ENCODE measurements at regions not wholly inside any gene's neighbourhood (a gene's known extent, or its start where the extent isn't known, plus 50 kb on each side); places are given as distances from the start of the nearest gene placed in this dataset.

- peaks cover 13% of the 10 kb centered on the region for H3K4me1 Mint-ChIP-seq
- H3K27ac Mint-ChIP-seq = no peak overlapping the region
- no peaks in the 10 kb centered on the region for H3K36me3 Mint-ChIP-seq (ENCODE audit: low read depth)
- no peaks in the 10 kb centered on the region for H3K9me3 Mint-ChIP-seq
- no peak overlapping the region for H3K4me3 Mint-ChIP-seq
- ATAC-seq (replicated peaks) = no peak
- H3K27me3 Mint-ChIP-seq = peaks cover 4% of the 10 kb centered on the region
Observed at GRCh38 chr10:4472190-4472904, 353.7 kb upstream of the AKR1E2 start.

GRCh38 chr10:4470231-4470835 is 355.7 kb upstream of the AKR1E2 start:
- no peak overlapping the region for H3K4me3 Mint-ChIP-seq
- H3K9me3 Mint-ChIP-seq = no peaks in the 10 kb centered on the region
- no peak overlapping the region for H3K27ac Mint-ChIP-seq
- H3K4me1 Mint-ChIP-seq = peaks cover 9% of the 10 kb centered on the region
- H3K36me3 Mint-ChIP-seq (ENCODE audit: low read depth) = no peaks in the 10 kb centered on the region
- no peak for ATAC-seq (replicated peaks)
- peaks cover 4% of the 10 kb centered on the region for H3K27me3 Mint-ChIP-seq

- no peak for ATAC-seq (replicated peaks)
- peaks cover 4% of the 10 kb centered on the region for H3K4me1 Mint-ChIP-seq
- no peak overlapping the region for H3K27ac Mint-ChIP-seq
- peaks cover 3% of the 10 kb centered on the region for H3K9me3 Mint-ChIP-seq
- H3K36me3 Mint-ChIP-seq (ENCODE audit: low read depth) = no peaks in the 10 kb centered on the region
- H3K4me3 Mint-ChIP-seq = no peak overlapping the region
- peaks cover 4% of the 10 kb centered on the region for H3K27me3 Mint-ChIP-seq
Observed at GRCh38 chr10:4467481-4467880, 358.5 kb upstream of the AKR1E2 start.

- ATAC-seq (replicated peaks) = no peak
- H3K9me3 Mint-ChIP-seq = peaks cover 6% of the 10 kb centered on the region
- H3K27ac Mint-ChIP-seq = no peak overlapping the region
- no peak overlapping the region for H3K4me3 Mint-ChIP-seq
- H3K36me3 Mint-ChIP-seq (ENCODE audit: low read depth) = no peaks in the 10 kb centered on the region
- H3K27me3 Mint-ChIP-seq = no peaks in the 10 kb centered on the region
- H3K4me1 Mint-ChIP-seq = peaks cover 6% of the 10 kb centered on the region
Observed at GRCh38 chr10:4460267-4460666, 365.7 kb upstream of the AKR1E2 start.

GRCh38 chr10:4459531-4459930 is 366.5 kb upstream of the AKR1E2 start:
- no peak overlapping the region for H3K4me3 Mint-ChIP-seq
- peaks cover 6% of the 10 kb centered on the region for H3K9me3 Mint-ChIP-seq
- no peaks in the 10 kb centered on the region for H3K36me3 Mint-ChIP-seq (ENCODE audit: low read depth)
- peaks cover 6% of the 10 kb centered on the region for H3K4me1 Mint-ChIP-seq
- ATAC-seq (replicated peaks) = no peak
- no peaks in the 10 kb centered on the region for H3K27me3 Mint-ChIP-seq
- H3K27ac Mint-ChIP-seq = no peak overlapping the region

- peaks cover 3% of the 10 kb centered on the region for H3K4me1 Mint-ChIP-seq
- H3K9me3 Mint-ChIP-seq = peaks cover 4% of the 10 kb centered on the region
- no peaks in the 10 kb centered on the region for H3K36me3 Mint-ChIP-seq (ENCODE audit: low read depth)
Observed at GRCh38 chr10:4457597-4457996, 368.4 kb upstream of the AKR1E2 start.

GRCh38 chr10:4456776-4457175 is 369.2 kb upstream of the AKR1E2 start:
- Mint-ChIP-seq H3K9me3 (no peaks in the 10 kb centered on the region), H3K4me1 (no peaks in the 10 kb centered on the region), H3K27me3 (no peaks in the 10 kb centered on the region), H3K4me3 (no peak overlapping the region), H3K36me3 (ENCODE audit: low read depth) (no peaks in the 10 kb centered on the region), H3K27ac (no peak overlapping the region)
- ATAC-seq (replicated peaks) = no peak

More at GRCh38 chr10:4457597-4457996, 368.4 kb upstream of the AKR1E2 start:
- no peaks in the 10 kb centered on the region for H3K27me3 Mint-ChIP-seq
- H3K4me3 Mint-ChIP-seq = no peak overlapping the region
- no peak overlapping the region for H3K27ac Mint-ChIP-seq
- no peak for ATAC-seq (replicated peaks)

- no peak for ATAC-seq (replicated peaks)
- H3K27me3 Mint-ChIP-seq = no peaks in the 10 kb centered on the region
Observed at GRCh38 chr10:4456279-4456678, 369.7 kb upstream of the AKR1E2 start.

GRCh38 chr10:4453950-4454349 is 372.1 kb upstream of the AKR1E2 start:
- H3K27ac Mint-ChIP-seq = no peak overlapping the region
- no peak overlapping the region for H3K4me3 Mint-ChIP-seq
- no peaks in the 10 kb centered on the region for H3K4me1 Mint-ChIP-seq
- H3K36me3 Mint-ChIP-seq (ENCODE audit: low read depth) = no peaks in the 10 kb centered on the region
- H3K27me3 Mint-ChIP-seq = no peaks in the 10 kb centered on the region
- ATAC-seq (replicated peaks) = no peak
- no peaks in the 10 kb centered on the region for H3K9me3 Mint-ChIP-seq

More at GRCh38 chr10:4456279-4456678, 369.7 kb upstream of the AKR1E2 start:
- no peaks in the 10 kb centered on the region for H3K4me1 Mint-ChIP-seq
- no peaks in the 10 kb centered on the region for H3K36me3 Mint-ChIP-seq (ENCODE audit: low read depth)
- H3K4me3 Mint-ChIP-seq = no peak overlapping the region
- no peak overlapping the region for H3K27ac Mint-ChIP-seq
- H3K9me3 Mint-ChIP-seq = no peaks in the 10 kb centered on the region

- Mint-ChIP-seq H3K27ac (no peak overlapping the region), H3K4me3 (no peak overlapping the region), H3K27me3 (no peaks in the 10 kb centered on the region), H3K9me3 (no peaks in the 10 kb centered on the region), H3K4me1 (no peaks in the 10 kb centered on the region), H3K36me3 (ENCODE audit: low read depth) (no peaks in the 10 kb centered on the region)
- no peak for ATAC-seq (replicated peaks)
Observed at GRCh38 chr10:4453276-4453675, 372.7 kb upstream of the AKR1E2 start.

GRCh38 chr10:4450981-4451908 is 374.8 kb upstream of the AKR1E2 start:
- Mint-ChIP-seq H3K27me3 (no peaks in the 10 kb centered on the region), H3K27ac (no peak overlapping the region), H3K4me1 (no peaks in the 10 kb centered on the region), H3K4me3 (no peak overlapping the region), H3K9me3 (no peaks in the 10 kb centered on the region), H3K36me3 (ENCODE audit: low read depth) (no peaks in the 10 kb centered on the region)
- no peak for ATAC-seq (replicated peaks)

GRCh38 chr10:4450169-4450568 is 375.8 kb upstream of the AKR1E2 start:
- ATAC-seq (replicated peaks) = no peak
- H3K36me3 Mint-ChIP-seq (ENCODE audit: low read depth) = no peaks in the 10 kb centered on the region
- no peaks in the 10 kb centered on the region for H3K9me3 Mint-ChIP-seq
- H3K4me3 Mint-ChIP-seq = no peak overlapping the region
- H3K27me3 Mint-ChIP-seq = no peaks in the 10 kb centered on the region
- H3K27ac Mint-ChIP-seq = no peak overlapping the region
- H3K4me1 Mint-ChIP-seq = no peaks in the 10 kb centered on the region

GRCh38 chr10:4448030-4448429 is 378.0 kb upstream of the AKR1E2 start:
- no peaks in the 10 kb centered on the region for H3K4me1 Mint-ChIP-seq
- H3K9me3 Mint-ChIP-seq = peaks cover 7% of the 10 kb centered on the region
- no peaks in the 10 kb centered on the region for H3K36me3 Mint-ChIP-seq (ENCODE audit: low read depth)
- peaks cover 2% of the 10 kb centered on the region for H3K27me3 Mint-ChIP-seq
- H3K4me3 Mint-ChIP-seq = no peak overlapping the region
- no peak for ATAC-seq (replicated peaks)
- no peak overlapping the region for H3K27ac Mint-ChIP-seq

- no peak for ATAC-seq (replicated peaks)
- H3K27me3 Mint-ChIP-seq = peaks cover 2% of the 10 kb centered on the region
- H3K4me3 Mint-ChIP-seq = no peak overlapping the region
- H3K27ac Mint-ChIP-seq = no peak overlapping the region
- no peaks in the 10 kb centered on the region for H3K36me3 Mint-ChIP-seq (ENCODE audit: low read depth)
- H3K4me1 Mint-ChIP-seq = no peaks in the 10 kb centered on the region
- peaks cover 16% of the 10 kb centered on the region for H3K9me3 Mint-ChIP-seq
Observed at GRCh38 chr10:4443419-4443818, 382.6 kb upstream of the AKR1E2 start.

- no peak for ATAC-seq (replicated peaks)
- H3K27me3 Mint-ChIP-seq = peaks cover 2% of the 10 kb centered on the region
- H3K9me3 Mint-ChIP-seq = peaks cover 16% of the 10 kb centered on the region
- H3K4me1 Mint-ChIP-seq = no peaks in the 10 kb centered on the region
- H3K36me3 Mint-ChIP-seq (ENCODE audit: low read depth) = no peaks in the 10 kb centered on the region
- no peak overlapping the region for H3K27ac Mint-ChIP-seq
- no peak overlapping the region for H3K4me3 Mint-ChIP-seq
Observed at GRCh38 chr10:4442296-4442695, 383.7 kb upstream of the AKR1E2 start.

Data from activated T-helper 17 cell treated with anti-CD3 and anti-CD28 coated beads, Interleukin-2, amount 50 U/mL, for 72 hours (primary cell).